GM13977 (cell line): ENCODE measurements at regions not wholly inside any gene's neighbourhood (a gene's known extent, or its start where the extent isn't known, plus 50 kb on each side); places are given as distances from the start of the nearest gene placed in this dataset.

Experiments
- DNase-seq: peaks from one replicate; pipeline ENCODE4 v3.0.0; 2012; ENCODE audit warnings: low spot score
- in situ Hi-C: fragments of 300-500 bp; cut with MboI; formaldehyde crosslinking; loops from one replicate; pipeline ENCODE4 v1.12.0; 2022; ENCODE audit warnings: low sequenced_read_pairs, low pct_unique_long_range_greater_than_20kb, mixed read lengths, inconsistent platforms; ENCODE audit not compliant: unreplicated experiment
- TF ChIP-seq, protein P1 (sequence below): IDR thresholded peaks from 2 replicates; pipeline ENCODE4 v1.5.1; 2012; ENCODE audit warnings: mild to moderate bottlenecking, control low read depth; ENCODE audit not compliant: insufficient read depth; ENCODE audit errors: extremely low read depth, missing control alignments

DNA sequence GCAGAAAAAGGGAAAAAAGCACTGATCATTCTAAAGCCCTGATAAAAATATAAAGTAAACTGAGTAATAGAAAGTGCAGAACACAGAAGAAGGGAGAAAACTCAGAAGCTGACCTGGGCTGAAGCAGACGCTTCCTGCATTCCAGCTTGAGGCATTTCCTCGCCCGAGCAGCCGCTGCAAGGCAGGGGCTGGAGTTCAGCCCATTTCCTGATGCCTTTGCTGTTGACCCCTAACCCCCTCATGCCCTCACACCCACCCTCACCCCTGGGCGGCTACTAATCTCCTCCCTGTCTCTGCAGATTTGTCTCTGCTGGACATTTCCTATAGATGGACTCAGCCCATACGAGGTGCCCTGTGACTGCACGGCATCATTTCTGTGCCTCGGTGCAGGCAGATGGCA lies 227.8 kb downstream of the NPHP4 start:
- in situ Hi-C loops: no loop called here
- DNase-seq: no peak
- TF ChIP-seq, protein P1, sequence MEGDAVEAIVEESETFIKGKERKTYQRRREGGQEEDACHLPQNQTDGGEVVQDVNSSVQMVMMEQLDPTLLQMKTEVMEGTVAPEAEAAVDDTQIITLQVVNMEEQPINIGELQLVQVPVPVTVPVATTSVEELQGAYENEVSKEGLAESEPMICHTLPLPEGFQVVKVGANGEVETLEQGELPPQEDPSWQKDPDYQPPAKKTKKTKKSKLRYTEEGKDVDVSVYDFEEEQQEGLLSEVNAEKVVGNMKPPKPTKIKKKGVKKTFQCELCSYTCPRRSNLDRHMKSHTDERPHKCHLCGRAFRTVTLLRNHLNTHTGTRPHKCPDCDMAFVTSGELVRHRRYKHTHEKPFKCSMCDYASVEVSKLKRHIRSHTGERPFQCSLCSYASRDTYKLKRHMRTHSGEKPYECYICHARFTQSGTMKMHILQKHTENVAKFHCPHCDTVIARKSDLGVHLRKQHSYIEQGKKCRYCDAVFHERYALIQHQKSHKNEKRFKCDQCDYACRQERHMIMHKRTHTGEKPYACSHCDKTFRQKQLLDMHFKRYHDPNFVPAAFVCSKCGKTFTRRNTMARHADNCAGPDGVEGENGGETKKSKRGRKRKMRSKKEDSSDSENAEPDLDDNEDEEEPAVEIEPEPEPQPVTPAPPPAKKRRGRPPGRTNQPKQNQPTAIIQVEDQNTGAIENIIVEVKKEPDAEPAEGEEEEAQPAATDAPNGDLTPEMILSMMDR: no peak

DNA sequence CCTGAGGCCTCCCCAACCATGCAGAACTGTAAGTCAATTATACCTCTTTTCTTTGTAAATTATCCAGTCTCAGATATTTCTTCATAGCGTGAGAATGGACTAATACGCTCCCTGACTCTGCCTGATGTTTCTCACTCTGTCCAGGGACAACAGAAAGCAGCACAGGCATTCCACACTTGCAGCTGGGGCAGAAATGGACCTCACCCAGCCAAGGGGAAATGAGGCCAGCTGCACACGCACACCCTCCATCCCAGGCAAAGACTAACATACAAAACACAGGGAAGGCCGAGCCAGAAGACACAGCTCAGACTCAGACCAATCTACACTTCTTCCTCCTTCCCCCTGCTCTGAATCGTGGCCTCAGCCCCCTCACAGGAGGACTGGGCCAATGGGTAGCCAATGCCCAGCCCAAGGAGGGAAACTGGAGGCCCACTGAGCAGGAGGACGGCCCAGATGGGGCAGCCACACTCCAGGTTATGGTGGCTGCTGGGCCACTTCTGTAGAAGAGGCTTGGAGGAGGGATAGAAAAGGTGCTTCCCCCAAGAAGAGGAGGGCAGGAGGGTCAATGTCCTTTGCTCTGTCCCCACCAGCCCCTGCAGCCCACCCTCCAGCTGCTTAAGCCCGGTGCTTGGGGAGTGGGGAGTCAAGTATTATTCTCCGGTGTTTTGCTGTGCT lies 228.4 kb downstream of the NPHP4 start:
- TF ChIP-seq, protein P1: no peak
- no peak for DNase-seq
- in situ Hi-C loops: no loop called here

DNA sequence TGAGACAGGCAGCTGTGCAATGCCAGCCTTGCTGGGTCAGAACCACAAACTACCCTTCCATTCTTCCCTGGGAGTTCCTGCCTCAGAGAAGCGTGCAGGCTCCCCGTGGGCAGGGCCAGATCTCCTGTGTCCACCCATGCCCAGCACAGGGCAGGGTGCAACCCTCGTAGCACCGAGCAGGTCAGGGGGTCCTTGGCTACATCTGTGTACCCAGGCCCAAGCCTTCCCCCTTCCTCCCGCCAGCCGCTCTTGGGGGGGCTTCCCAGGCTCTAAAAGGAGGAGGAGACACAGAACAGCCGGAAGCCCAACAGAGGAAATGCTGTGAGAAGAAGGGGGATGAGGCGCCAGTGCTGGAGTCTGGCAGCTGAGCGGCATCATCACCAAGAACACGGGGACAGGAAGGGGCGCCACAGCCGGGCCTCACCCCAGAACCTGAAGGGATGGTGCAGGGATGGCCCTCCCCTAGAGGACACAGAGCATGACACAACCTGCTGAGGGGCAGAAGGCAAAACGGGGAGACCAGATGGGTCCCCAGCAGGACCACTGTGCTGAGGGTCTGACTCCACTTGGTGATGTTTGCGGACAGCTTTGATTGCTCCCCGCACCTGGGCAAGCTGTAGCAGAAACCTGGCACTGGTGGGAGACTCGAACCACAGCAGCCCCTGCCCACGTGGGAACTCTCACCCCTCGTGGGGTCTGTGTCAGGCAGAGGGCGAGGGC lies 233.2 kb downstream of the NPHP4 start:
- TF ChIP-seq, protein P1: no peak
- no peak for DNase-seq
- in situ Hi-C loops: no loop called here

DNA sequence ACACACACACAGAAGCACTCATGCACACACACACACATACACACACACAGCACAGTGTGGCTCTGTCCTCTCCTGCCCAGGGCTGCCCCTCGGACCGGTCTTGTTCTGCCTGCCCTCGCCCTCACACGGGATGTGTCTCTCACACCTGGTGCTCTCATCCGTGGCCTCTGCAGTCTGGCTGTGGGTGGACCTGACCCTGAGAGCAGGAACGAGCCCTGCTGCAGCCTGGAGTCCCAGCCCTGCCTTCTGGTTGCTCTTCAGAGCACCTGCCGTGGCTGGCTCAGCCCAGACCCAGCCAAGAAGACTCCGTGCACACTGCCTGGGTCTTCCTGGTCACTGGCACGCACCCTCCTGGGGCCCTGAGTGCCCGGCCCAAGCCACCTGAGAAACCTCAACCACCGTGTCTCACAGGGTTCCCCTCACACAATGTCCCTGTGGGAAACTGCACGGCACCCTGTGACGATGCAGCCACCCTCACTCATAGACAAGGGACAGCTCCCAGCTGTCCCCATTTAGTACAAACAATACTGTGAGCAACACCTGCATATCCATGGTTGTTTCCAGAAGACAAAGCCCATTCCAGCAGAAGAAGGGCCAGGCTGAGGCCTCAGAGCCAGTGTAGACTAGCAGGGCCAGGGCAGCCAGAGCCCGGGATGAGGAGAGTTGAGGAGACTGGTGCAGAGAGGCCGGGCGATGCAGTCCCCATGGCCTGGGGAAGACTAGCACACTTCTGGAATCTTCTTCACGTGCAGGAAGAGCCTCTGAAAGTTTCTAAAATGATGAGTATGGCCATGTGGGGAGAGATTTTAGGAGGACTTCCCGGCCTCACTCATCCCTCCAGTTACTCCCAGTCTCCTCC lies 234.0 kb downstream of the NPHP4 start:
- in situ Hi-C loops: no loop called here
- TF ChIP-seq, protein P1: no peak
- DNase-seq: no peak

DNA sequence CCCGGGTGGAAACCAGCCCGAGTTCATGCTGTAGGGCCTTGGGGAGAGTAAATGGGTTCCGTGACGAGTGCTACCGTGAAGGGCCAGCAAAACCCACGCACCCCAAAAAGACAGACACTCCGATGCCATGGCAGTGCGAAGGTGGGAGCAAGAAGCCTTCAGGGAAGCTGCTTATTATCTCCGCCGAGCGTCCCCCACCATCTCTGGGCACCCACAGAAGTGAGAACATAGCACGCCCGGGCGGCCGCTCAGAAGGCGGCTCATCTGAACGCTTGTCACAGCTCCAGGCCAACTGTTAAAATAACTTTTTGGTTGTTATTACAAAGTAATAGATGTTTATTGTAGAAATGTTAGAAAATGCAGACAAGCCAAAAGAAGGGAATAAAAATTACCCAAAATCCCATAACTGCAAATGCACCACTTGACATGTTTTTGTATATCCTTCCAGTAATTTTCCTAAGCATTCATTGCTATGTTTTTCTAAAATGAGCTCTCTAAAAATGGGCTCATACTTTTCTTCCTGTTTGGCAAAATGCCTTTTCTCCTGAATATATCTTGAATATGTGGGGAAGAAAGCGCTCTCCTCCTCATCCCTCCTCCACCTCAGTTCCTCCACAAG lies 234.9 kb downstream of the NPHP4 start:
- in situ Hi-C loops: no loop called here
- TF ChIP-seq, protein P1: no peak
- DNase-seq: no peak

DNA sequence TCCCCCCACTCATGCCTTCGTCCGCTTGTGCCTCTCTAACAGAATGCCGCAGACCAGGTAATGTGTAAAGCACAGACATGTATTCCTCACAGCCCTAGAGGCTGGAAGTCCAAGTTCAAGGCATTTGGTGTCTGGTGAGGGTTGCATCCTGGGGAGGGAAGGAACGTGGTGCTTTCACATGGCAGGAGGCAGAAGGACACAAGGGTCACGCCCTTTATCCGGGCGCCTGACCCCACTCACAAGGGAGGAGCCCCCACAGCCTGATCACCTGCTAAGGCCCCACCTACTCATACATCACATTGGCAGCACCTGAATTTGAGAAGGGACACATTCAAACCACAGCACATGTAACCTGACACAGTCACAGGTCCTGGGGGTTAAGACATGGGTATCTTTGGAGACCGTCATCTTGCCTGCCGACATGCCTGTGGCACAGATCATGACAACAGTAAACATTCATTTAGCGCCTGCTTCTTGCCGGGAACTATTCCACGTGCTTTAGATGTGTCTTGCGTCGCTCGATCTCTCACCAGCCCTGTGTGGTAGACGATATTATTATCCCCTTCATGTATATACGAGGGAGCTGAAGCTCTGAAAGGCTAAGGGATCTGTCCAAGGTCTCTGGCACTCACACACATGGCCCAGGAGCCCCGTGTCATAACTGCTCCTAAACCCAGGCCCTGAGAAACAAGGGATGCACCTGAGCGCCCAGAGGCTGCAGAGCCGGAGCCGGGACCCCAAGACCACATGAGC lies 235.6 kb downstream of the NPHP4 start:
- TF ChIP-seq, protein P1: no peak
- in situ Hi-C loops: no loop called here
- DNase-seq: no peak
